ENCODE measurements at regions not wholly inside any gene's neighbourhood (a gene's known extent, or its start where the extent isn't known, plus 50 kb on each side); places are given as distances from the start of the nearest gene placed in this dataset.

DNA sequence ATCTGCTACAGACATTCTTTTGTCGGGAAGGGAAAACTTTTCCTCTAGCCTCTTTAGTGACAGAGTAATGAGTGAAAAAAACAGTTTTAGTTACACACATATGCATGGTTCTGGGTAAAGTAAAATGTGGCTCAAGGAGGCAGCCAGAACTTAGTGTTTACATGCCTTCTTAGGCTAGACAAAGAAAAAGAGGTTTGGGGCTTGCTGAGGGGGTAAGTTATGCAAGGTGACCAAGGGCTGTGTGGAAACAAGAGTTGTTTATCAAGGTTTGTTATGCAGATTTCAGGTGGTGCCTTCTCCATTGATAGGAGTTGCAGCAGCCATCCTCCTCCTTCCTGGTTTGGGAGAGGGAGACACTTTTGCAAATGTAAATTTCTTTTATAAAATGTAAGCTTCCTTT is 66.5 kb upstream of the RAB3GAP2 start (continued):
- TF ChIP-seq SP2 (IDR thresholded peaks at IDR 0.05; ENCODE audit: low read length) = no peak
- TF ChIP-seq, protein P1, sequence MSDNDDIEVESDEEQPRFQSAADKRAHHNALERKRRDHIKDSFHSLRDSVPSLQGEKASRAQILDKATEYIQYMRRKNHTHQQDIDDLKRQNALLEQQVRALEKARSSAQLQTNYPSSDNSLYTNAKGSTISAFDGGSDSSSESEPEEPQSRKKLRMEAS (IDR thresholded peaks at IDR 0.05) = 0 out of 2 replicates have a peak, but pooled peaks have one; percentile 10
- TF ChIP-seq SUZ12 (IDR thresholded peaks at IDR 0.05; ENCODE audit: low read length) = no peak
- TF ChIP-seq EGR1 (IDR thresholded peaks at IDR 0.05; ENCODE audit: borderline replicate concordance, low read depth, low read length) = no peak
- no peak for TF ChIP-seq SIRT6 (IDR thresholded peaks at IDR 0.05; ENCODE audit: low read length)
- TF ChIP-seq TAF1 (IDR thresholded peaks at IDR 0.05; ENCODE audit: low read depth, low read length) = peak; percentile 64; the same call in 1 of the 2 replicates
- TF ChIP-seq HDAC2 (IDR thresholded peaks at IDR 0.05; ENCODE audit: borderline replicate concordance in 1 of 2, low read depth in 2 of 2, low read length in 2 of 2) = peak in 1 of 2 experiments; percentile 53; a peak in 1 of 4 replicates
- no peak for TF ChIP-seq SIX5 (IDR thresholded peaks at IDR 0.05; ENCODE audit: low read depth, low read length)
- no peak for TF ChIP-seq NRF1 (IDR thresholded peaks at IDR 0.05; ENCODE audit: low read depth, low read length)
- TF ChIP-seq TAF7 (optimal IDR thresholded peaks at IDR 0.05; ENCODE audit: borderline replicate concordance, low read depth, low read length) = no peak
- TF ChIP-seq SP4 (IDR thresholded peaks at IDR 0.05; ENCODE audit: low read length) = no peak
- no peak for TF ChIP-seq RNF2 (IDR thresholded peaks at IDR 0.05; ENCODE audit: borderline replicate concordance, low read depth, low read length, missing control alignments, poor library complexity, severe bottlenecking)
- TF ChIP-seq, protein P2, sequence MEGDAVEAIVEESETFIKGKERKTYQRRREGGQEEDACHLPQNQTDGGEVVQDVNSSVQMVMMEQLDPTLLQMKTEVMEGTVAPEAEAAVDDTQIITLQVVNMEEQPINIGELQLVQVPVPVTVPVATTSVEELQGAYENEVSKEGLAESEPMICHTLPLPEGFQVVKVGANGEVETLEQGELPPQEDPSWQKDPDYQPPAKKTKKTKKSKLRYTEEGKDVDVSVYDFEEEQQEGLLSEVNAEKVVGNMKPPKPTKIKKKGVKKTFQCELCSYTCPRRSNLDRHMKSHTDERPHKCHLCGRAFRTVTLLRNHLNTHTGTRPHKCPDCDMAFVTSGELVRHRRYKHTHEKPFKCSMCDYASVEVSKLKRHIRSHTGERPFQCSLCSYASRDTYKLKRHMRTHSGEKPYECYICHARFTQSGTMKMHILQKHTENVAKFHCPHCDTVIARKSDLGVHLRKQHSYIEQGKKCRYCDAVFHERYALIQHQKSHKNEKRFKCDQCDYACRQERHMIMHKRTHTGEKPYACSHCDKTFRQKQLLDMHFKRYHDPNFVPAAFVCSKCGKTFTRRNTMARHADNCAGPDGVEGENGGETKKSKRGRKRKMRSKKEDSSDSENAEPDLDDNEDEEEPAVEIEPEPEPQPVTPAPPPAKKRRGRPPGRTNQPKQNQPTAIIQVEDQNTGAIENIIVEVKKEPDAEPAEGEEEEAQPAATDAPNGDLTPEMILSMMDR (IDR thresholded peaks at IDR 0.05; ENCODE audit: control extremely low read depth in 1 of 3, insufficient read depth in 1 of 3, low read depth in 1 of 3, low read length in 3 of 3) = no peak
- TF ChIP-seq CEBPB (IDR thresholded peaks at IDR 0.05; ENCODE audit: low read depth, low read length) = peak; percentile 92

All from H1 (cell line).